Keratinocyte (primary cell): ENCODE measurements at regions not wholly inside any gene's neighbourhood (a gene's known extent, or its start where the extent isn't known, plus 50 kb on each side); places are given as distances from the start of the nearest gene placed in this dataset.

Experiments used
- CTCF ChIP-seq, 3 experiments: IDR thresholded peaks in 1 of 3; conservative IDR thresholded peaks in 1 of 3; optimal IDR thresholded peaks in 1 of 3; 2 replicates in 2 of 3; 3 replicates in 1 of 3; pipeline versions ENCODE3 to v1.5.1; 2011; ENCODE audit warnings: low read length in 3 of 3, mild to moderate bottlenecking in 3 of 3, moderate library complexity in 2 of 3, control low read depth in 1 of 3, inconsistent platforms in 1 of 3; ENCODE audit not compliant: insufficient read depth in 2 of 3; ENCODE audit errors: extremely low read depth in 1 of 3
- EZH2 ChIP-seq: IDR thresholded peaks from one replicate; pipeline ENCODE4 v1.6.1; 2012; ENCODE audit warnings: inconsistent platforms, mild to moderate bottlenecking, low read length, moderate library complexity

GRCh38 chr5:172581315-172581714 lies 59.7 kb upstream of the NEURL1B start:
- TF ChIP-seq EZH2: no peak
- no peak for TF ChIP-seq CTCF (optimal IDR thresholded peaks at IDR 0.05 in 1 of 3, IDR thresholded peaks at IDR 0.05 in 1 of 3, conservative IDR thresholded peaks at IDR 0.05 in 1 of 3; ENCODE audit: extremely low read depth in 1 of 3, insufficient read depth in 2 of 3, low read length in 3 of 3)
